ENCODE measurements at regions not wholly inside any gene's neighbourhood (a gene's known extent, or its start where the extent isn't known, plus 50 kb on each side); places are given as distances from the start of the nearest gene placed in this dataset.

- H3K27me3 ChIP-seq (ENCODE audit: control insufficient read depth in 5 of 5, insufficient read depth in 4 of 5, low read length in 5 of 5): peaks cover 0 to 3% (median 0%) of the 10 kb centered on the region in 5 donors
- H3K36me3 ChIP-seq (ENCODE audit: control insufficient read depth in 5 of 5, insufficient read depth in 5 of 5, low read length in 5 of 5): no peaks in the 10 kb centered on the region
- no peak overlapping the region for H3K9ac ChIP-seq (ENCODE audit: low read length in 5 of 5)
- no peaks in the 10 kb centered on the region for H3K4me1 ChIP-seq (ENCODE audit: control insufficient read depth in 5 of 5, insufficient read depth in 5 of 5, low read length in 5 of 5)
- no peaks in the 10 kb centered on the region for H3K9me3 ChIP-seq (ENCODE audit: control insufficient read depth in 5 of 5, low read length in 5 of 5)
- H3K4me3 ChIP-seq (ENCODE audit: low read depth in 1 of 5, low read length in 5 of 5): no peak overlapping the region
- no peak overlapping the region for H3K27ac ChIP-seq (ENCODE audit: low read depth, low read length)
Measured at GRCh38 chr6:9540534-9541126, 874.2 kb downstream of the TFAP2A start.

GRCh38 chr6:9540126-9540525 is 874.7 kb downstream of the TFAP2A start:
- Histone ChIP-seq H3K27ac (ENCODE audit: low read depth, low read length) (no peak overlapping the region), H3K27me3 (ENCODE audit: control insufficient read depth in 5 of 5, insufficient read depth in 4 of 5, low read length in 5 of 5) (peaks cover 0 to 3% (median 0%) of the 10 kb centered on the region in 5 donors), H3K9ac (ENCODE audit: low read length in 5 of 5) (no peak overlapping the region), H3K4me3 (ENCODE audit: low read depth in 1 of 5, low read length in 5 of 5) (no peak overlapping the region), H3K36me3 (ENCODE audit: control insufficient read depth in 5 of 5, insufficient read depth in 5 of 5, low read length in 5 of 5) (no peaks in the 10 kb centered on the region), H3K4me1 (ENCODE audit: control insufficient read depth in 5 of 5, insufficient read depth in 5 of 5, low read length in 5 of 5) (no peaks in the 10 kb centered on the region), H3K9me3 (ENCODE audit: control insufficient read depth in 5 of 5, low read length in 5 of 5) (no peaks in the 10 kb centered on the region)

GRCh38 chr6:9539231-9539755 is 875.6 kb downstream of the TFAP2A start:
- Histone ChIP-seq H3K27me3 (ENCODE audit: control insufficient read depth in 5 of 5, insufficient read depth in 4 of 5, low read length in 5 of 5) (peaks cover 0 to 3% (median 0%) of the 10 kb centered on the region in 5 donors), H3K27ac (ENCODE audit: low read depth, low read length) (no peak overlapping the region), H3K4me3 (ENCODE audit: low read depth in 1 of 5, low read length in 5 of 5) (no peak overlapping the region), H3K4me1 (ENCODE audit: control insufficient read depth in 5 of 5, insufficient read depth in 5 of 5, low read length in 5 of 5) (no peaks in the 10 kb centered on the region), H3K9ac (ENCODE audit: low read length in 5 of 5) (no peak overlapping the region), H3K9me3 (ENCODE audit: control insufficient read depth in 5 of 5, low read length in 5 of 5) (no peaks in the 10 kb centered on the region), H3K36me3 (ENCODE audit: control insufficient read depth in 5 of 5, insufficient read depth in 5 of 5, low read length in 5 of 5) (no peaks in the 10 kb centered on the region)

GRCh38 chr6:9537381-9537780 is 877.5 kb downstream of the TFAP2A start:
- peaks cover 0 to 3% (median 0%) of the 10 kb centered on the region in 5 donors for H3K27me3 ChIP-seq (ENCODE audit: control insufficient read depth in 5 of 5, insufficient read depth in 4 of 5, low read length in 5 of 5)
- H3K9me3 ChIP-seq (ENCODE audit: control insufficient read depth in 5 of 5, low read length in 5 of 5): peaks cover 0 to 2% (median 0%) of the 10 kb centered on the region in 5 donors
- H3K36me3 ChIP-seq (ENCODE audit: control insufficient read depth in 5 of 5, insufficient read depth in 5 of 5, low read length in 5 of 5): no peaks in the 10 kb centered on the region
- no peak overlapping the region for H3K27ac ChIP-seq (ENCODE audit: low read depth, low read length)
- no peak overlapping the region for H3K9ac ChIP-seq (ENCODE audit: low read length in 5 of 5)
- H3K4me1 ChIP-seq (ENCODE audit: control insufficient read depth in 5 of 5, insufficient read depth in 5 of 5, low read length in 5 of 5): no peaks in the 10 kb centered on the region
- H3K4me3 ChIP-seq (ENCODE audit: low read depth in 1 of 5, low read length in 5 of 5): no peak overlapping the region

GRCh38 chr6:9535106-9535505 is 879.8 kb downstream of the TFAP2A start:
- Histone ChIP-seq H3K4me3 (ENCODE audit: low read depth in 1 of 5, low read length in 5 of 5) (no peak overlapping the region), H3K27me3 (ENCODE audit: control insufficient read depth in 5 of 5, insufficient read depth in 4 of 5, low read length in 5 of 5) (peaks cover 0 to 3% (median 0%) of the 10 kb centered on the region in 5 donors), H3K9ac (ENCODE audit: low read length in 5 of 5) (no peak overlapping the region), H3K4me1 (ENCODE audit: control insufficient read depth in 5 of 5, insufficient read depth in 5 of 5, low read length in 5 of 5) (no peaks in the 10 kb centered on the region), H3K27ac (ENCODE audit: low read depth, low read length) (no peak overlapping the region), H3K36me3 (ENCODE audit: control insufficient read depth in 5 of 5, insufficient read depth in 5 of 5, low read length in 5 of 5) (no peaks in the 10 kb centered on the region), H3K9me3 (ENCODE audit: control insufficient read depth in 5 of 5, low read length in 5 of 5) (peaks cover 0 to 3% (median 0%) of the 10 kb centered on the region in 5 donors)

GRCh38 chr6:9532621-9533557 is 882.0 kb downstream of the TFAP2A start:
- Histone ChIP-seq H3K9me3 (ENCODE audit: control insufficient read depth in 5 of 5, low read length in 5 of 5) (peaks cover 0 to 4% (median 2%) of the 10 kb centered on the region in 5 donors), H3K27ac (ENCODE audit: low read depth, low read length) (no peak overlapping the region), H3K4me1 (ENCODE audit: control insufficient read depth in 5 of 5, insufficient read depth in 5 of 5, low read length in 5 of 5) (no peaks in the 10 kb centered on the region), H3K36me3 (ENCODE audit: control insufficient read depth in 5 of 5, insufficient read depth in 5 of 5, low read length in 5 of 5) (no peaks in the 10 kb centered on the region), H3K4me3 (ENCODE audit: low read depth in 1 of 5, low read length in 5 of 5) (no peak overlapping the region), H3K27me3 (ENCODE audit: control insufficient read depth in 5 of 5, insufficient read depth in 4 of 5, low read length in 5 of 5) (no peaks in the 10 kb centered on the region), H3K9ac (ENCODE audit: low read length in 5 of 5) (no peak overlapping the region)

GRCh38 chr6:9527679-9528286 is 887.1 kb downstream of the TFAP2A start:
- no peak overlapping the region for H3K4me3 ChIP-seq (ENCODE audit: low read depth in 1 of 5, low read length in 5 of 5)
- H3K9me3 ChIP-seq (ENCODE audit: control insufficient read depth in 5 of 5, low read length in 5 of 5): peaks cover 0 to 4% (median 2%) of the 10 kb centered on the region in 5 donors
- H3K27me3 ChIP-seq (ENCODE audit: control insufficient read depth in 5 of 5, insufficient read depth in 4 of 5, low read length in 5 of 5): no peaks in the 10 kb centered on the region
- no peaks in the 10 kb centered on the region for H3K4me1 ChIP-seq (ENCODE audit: control insufficient read depth in 5 of 5, insufficient read depth in 5 of 5, low read length in 5 of 5)
- H3K9ac ChIP-seq (ENCODE audit: low read length in 5 of 5): no peak overlapping the region
- H3K36me3 ChIP-seq (ENCODE audit: control insufficient read depth in 5 of 5, insufficient read depth in 5 of 5, low read length in 5 of 5): no peaks in the 10 kb centered on the region
- H3K27ac ChIP-seq (ENCODE audit: low read depth, low read length): no peak overlapping the region

GRCh38 chr6:9523462-9523861 is 891.4 kb downstream of the TFAP2A start:
- H3K9ac ChIP-seq (ENCODE audit: low read length in 5 of 5): no peak overlapping the region

GRCh38 chr6:9522101-9522500 is 892.8 kb downstream of the TFAP2A start:
- H3K9ac ChIP-seq (ENCODE audit: low read length in 5 of 5): no peak overlapping the region
- no peaks in the 10 kb centered on the region for H3K27me3 ChIP-seq (ENCODE audit: control insufficient read depth in 5 of 5, insufficient read depth in 4 of 5, low read length in 5 of 5)
- H3K36me3 ChIP-seq (ENCODE audit: control insufficient read depth in 5 of 5, insufficient read depth in 5 of 5, low read length in 5 of 5): no peaks in the 10 kb centered on the region
- no peak overlapping the region for H3K27ac ChIP-seq (ENCODE audit: low read depth, low read length)
- H3K9me3 ChIP-seq (ENCODE audit: control insufficient read depth in 5 of 5, low read length in 5 of 5): no peaks in the 10 kb centered on the region
- no peaks in the 10 kb centered on the region for H3K4me1 ChIP-seq (ENCODE audit: control insufficient read depth in 5 of 5, insufficient read depth in 5 of 5, low read length in 5 of 5)
- H3K4me3 ChIP-seq (ENCODE audit: low read depth in 1 of 5, low read length in 5 of 5): no peak overlapping the region

More at GRCh38 chr6:9523462-9523861, 891.4 kb downstream of the TFAP2A start:
- H3K4me3 ChIP-seq (ENCODE audit: low read depth in 1 of 5, low read length in 5 of 5): no peak overlapping the region
- no peak overlapping the region for H3K27ac ChIP-seq (ENCODE audit: low read depth, low read length)
- H3K4me1 ChIP-seq (ENCODE audit: control insufficient read depth in 5 of 5, insufficient read depth in 5 of 5, low read length in 5 of 5): no peaks in the 10 kb centered on the region
- no peaks in the 10 kb centered on the region for H3K9me3 ChIP-seq (ENCODE audit: control insufficient read depth in 5 of 5, low read length in 5 of 5)
- H3K36me3 ChIP-seq (ENCODE audit: control insufficient read depth in 5 of 5, insufficient read depth in 5 of 5, low read length in 5 of 5): no peaks in the 10 kb centered on the region
- H3K27me3 ChIP-seq (ENCODE audit: control insufficient read depth in 5 of 5, insufficient read depth in 4 of 5, low read length in 5 of 5): no peaks in the 10 kb centered on the region

GRCh38 chr6:9521152-9521530 is 893.7 kb downstream of the TFAP2A start:
- no peaks in the 10 kb centered on the region for H3K4me1 ChIP-seq (ENCODE audit: control insufficient read depth in 5 of 5, insufficient read depth in 5 of 5, low read length in 5 of 5)
- H3K27ac ChIP-seq (ENCODE audit: low read depth, low read length): no peak overlapping the region
- H3K36me3 ChIP-seq (ENCODE audit: control insufficient read depth in 5 of 5, insufficient read depth in 5 of 5, low read length in 5 of 5): no peaks in the 10 kb centered on the region
- H3K27me3 ChIP-seq (ENCODE audit: control insufficient read depth in 5 of 5, insufficient read depth in 4 of 5, low read length in 5 of 5): no peaks in the 10 kb centered on the region
- no peak overlapping the region for H3K4me3 ChIP-seq (ENCODE audit: low read depth in 1 of 5, low read length in 5 of 5)
- H3K9ac ChIP-seq (ENCODE audit: low read length in 5 of 5): no peak overlapping the region
- no peaks in the 10 kb centered on the region for H3K9me3 ChIP-seq (ENCODE audit: control insufficient read depth in 5 of 5, low read length in 5 of 5)

Measured in subcutaneous abdominal adipose tissue (tissue), 5 donors.